ENCODE measurements at regions not wholly inside any gene's neighbourhood (a gene's known extent, or its start where the extent isn't known, plus 50 kb on each side); places are given as distances from the start of the nearest gene placed in this dataset.

GRCh38 chr14:36465178-36465577, 54.9 kb downstream of the NKX2-1 start:
- no peak for TF ChIP-seq CTCF (IDR thresholded peaks at IDR 0.05)
- no peak for TF ChIP-seq POLR2A (IDR thresholded peaks at IDR 0.05)

All from Peyer's patch (tissue), 4 donors.